Vagina (tissue), 2 donors: ENCODE measurements at regions not wholly inside any gene's neighbourhood (a gene's known extent, or its start where the extent isn't known, plus 50 kb on each side); places are given as distances from the start of the nearest gene placed in this dataset.

Experiments used
- DNase-seq, 2 donors: peaks; one replicate each; pipeline ENCODE4 v3.0.0-alpha.2; 2017; ENCODE audit errors: extremely low spot score in 2 of 2
- H3K27ac ChIP-seq: fragments of 200-600 bp; sonication (generic); one replicate; pipeline ENCODE4 v1.5.1; 2019
- H3K27me3 ChIP-seq: fragments of 200-600 bp; sonication (generic); one replicate; pipeline ENCODE4 v1.5.1; 2019
- H3K36me3 ChIP-seq, 2 donors: fragments of 200-600 bp; sonication (generic); one replicate each; pipeline ENCODE4 v1.5.1; 2017 to 2019
- H3K4me1 ChIP-seq: fragments of 200-600 bp; sonication (generic); one replicate; pipeline ENCODE4 v1.5.1; 2019
- H3K4me3 ChIP-seq, 2 donors: fragments of 200-600 bp; sonication (generic); 1 replicate in 1 of 2; 2 replicates in 1 of 2; pipeline ENCODE4 v1.5.1; 2016 to 2019
- H3K9me3 ChIP-seq: fragments of 200-600 bp; sonication (generic); one replicate; pipeline ENCODE4 v1.5.1; 2019
- POLR2A ChIP-seq, 2 donors: fragments of 450-650 bp; IDR thresholded peaks; one replicate each; pipeline ENCODE4 v1.6.1; 2017; ENCODE audit warnings: antibody characterized with exemption in 2 of 2, mild to moderate bottlenecking in 2 of 2, moderate library complexity in 2 of 2
- POLR2AphosphoS5 ChIP-seq, 2 donors: sonication (generic); formaldehyde crosslinking; IDR thresholded peaks; one replicate each; pipeline ENCODE4 v1.9.0; 2017; ENCODE audit warnings: antibody characterized with exemption in 2 of 2, mild to moderate bottlenecking in 2 of 2, low read depth in 1 of 2; ENCODE audit not compliant: insufficient read depth in 1 of 2
- intact Hi-C: fragments of 100-400 bp; cut with DNase I; formaldehyde crosslinking; loops from one replicate; pipeline ENCODE4 v1.15.1; 2023
- TF ChIP-seq, protein P1 (sequence below), 3 experiments: fragments of 450-650 bp in 2 of 3; fragments of 200-600 bp in 1 of 3; sonication (generic) in 1 of 3; IDR thresholded peaks; one replicate each; pipeline ENCODE4 v1.5.1; 2017 to 2019; ENCODE audit warnings: antibody characterized with exemption in 3 of 3, mild to moderate bottlenecking in 2 of 3, moderate library complexity in 2 of 3

DNA sequence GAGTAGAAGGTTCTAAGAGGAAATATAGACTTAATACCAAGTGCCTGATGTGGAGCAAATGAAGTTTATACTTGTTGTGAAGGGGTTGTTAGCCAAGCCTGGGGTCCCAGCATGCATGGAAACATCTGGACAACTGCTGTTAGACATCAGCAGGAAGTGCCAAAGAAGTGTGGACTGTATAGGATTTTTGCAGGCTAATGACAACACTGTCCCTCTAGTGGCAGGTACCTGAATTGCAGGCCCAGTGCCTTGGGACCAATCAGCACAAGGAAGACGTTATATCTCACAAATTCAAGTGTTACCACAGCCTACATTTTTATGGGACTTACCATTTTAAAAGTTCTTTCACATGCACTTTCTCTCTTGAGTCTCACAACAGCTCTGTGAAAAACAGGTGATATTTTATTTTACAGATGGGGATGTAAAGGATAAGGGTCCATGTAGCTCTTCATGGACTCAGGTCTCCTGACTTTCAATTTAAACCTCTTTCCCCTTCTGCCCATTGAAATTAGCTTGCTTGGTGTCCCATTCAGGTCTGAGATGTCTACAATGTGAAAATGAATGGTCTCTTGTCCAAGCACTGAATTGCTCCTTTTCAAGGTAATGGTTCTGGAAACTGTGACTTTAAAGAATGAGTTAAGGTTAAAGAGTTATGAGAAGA lies 89.0 kb upstream of the MAP1B start:
- H3K4me3 ChIP-seq = no peak overlapping the region
- intact Hi-C loops = no loop called here

DNA sequence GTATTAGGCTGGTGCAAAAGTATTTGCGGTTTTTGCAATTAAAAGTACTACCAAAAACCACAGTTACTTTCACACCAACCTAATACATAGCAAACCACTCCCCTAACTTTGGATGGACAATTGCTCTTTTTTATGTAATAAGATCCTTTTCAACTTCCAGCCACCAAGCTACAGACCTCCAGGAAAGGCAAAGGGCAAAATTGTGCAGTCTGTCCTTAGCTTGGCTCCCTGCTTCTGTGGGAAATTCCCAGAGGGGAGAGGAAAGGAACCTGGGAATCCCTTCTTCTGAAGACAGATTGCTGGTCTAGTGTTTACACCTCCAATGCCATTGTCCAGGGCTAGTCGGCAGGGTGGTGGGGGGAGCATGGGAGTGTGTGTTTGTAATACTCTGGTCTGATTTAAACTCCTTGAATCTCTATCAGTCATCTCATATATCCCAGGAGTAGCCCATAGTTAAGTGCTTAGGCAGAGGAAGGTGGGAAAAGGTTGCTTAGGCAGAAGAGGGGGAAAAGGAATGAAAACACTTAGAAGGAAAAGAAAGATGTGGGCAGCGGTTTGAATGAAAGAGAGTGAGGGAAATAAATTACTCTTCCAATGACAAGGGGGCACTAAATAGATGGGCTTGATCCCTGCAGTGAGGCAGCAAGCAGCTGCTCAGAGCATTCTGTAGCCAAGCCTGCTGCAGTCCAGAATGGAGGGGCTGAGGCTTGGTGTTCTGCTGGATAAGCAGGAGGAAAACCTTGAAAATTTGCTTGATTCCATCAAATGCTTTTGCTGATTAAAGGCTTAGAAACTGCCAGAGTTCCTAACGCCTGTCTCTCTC lies 86.9 kb upstream of the MAP1B start:
- H3K27ac ChIP-seq = no peak overlapping the region
- H3K9me3 ChIP-seq = no peaks in the 10 kb centered on the region
- no peaks in the 10 kb centered on the region for H3K36me3 ChIP-seq
- no peak for DNase-seq
- no peak overlapping the region for H3K4me3 ChIP-seq
- intact Hi-C loops = no loop called here
- no peaks in the 10 kb centered on the region for H3K27me3 ChIP-seq
- no peaks in the 10 kb centered on the region for H3K4me1 ChIP-seq
- TF ChIP-seq POLR2A (IDR thresholded peaks at IDR 0.05) (no peak), POLR2AphosphoS5 (IDR thresholded peaks at IDR 0.05; ENCODE audit: insufficient read depth in 1 of 2, low read depth in 1 of 2) (no peak)
- TF ChIP-seq, protein P1, sequence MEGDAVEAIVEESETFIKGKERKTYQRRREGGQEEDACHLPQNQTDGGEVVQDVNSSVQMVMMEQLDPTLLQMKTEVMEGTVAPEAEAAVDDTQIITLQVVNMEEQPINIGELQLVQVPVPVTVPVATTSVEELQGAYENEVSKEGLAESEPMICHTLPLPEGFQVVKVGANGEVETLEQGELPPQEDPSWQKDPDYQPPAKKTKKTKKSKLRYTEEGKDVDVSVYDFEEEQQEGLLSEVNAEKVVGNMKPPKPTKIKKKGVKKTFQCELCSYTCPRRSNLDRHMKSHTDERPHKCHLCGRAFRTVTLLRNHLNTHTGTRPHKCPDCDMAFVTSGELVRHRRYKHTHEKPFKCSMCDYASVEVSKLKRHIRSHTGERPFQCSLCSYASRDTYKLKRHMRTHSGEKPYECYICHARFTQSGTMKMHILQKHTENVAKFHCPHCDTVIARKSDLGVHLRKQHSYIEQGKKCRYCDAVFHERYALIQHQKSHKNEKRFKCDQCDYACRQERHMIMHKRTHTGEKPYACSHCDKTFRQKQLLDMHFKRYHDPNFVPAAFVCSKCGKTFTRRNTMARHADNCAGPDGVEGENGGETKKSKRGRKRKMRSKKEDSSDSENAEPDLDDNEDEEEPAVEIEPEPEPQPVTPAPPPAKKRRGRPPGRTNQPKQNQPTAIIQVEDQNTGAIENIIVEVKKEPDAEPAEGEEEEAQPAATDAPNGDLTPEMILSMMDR (IDR thresholded peaks at IDR 0.05) = no peak

More for the DNA sequence above, 89.0 kb upstream of the MAP1B start:
- Histone ChIP-seq H3K36me3 (no peaks in the 10 kb centered on the region), H3K27me3 (no peaks in the 10 kb centered on the region), H3K4me1 (no peaks in the 10 kb centered on the region), H3K9me3 (no peaks in the 10 kb centered on the region), H3K27ac (no peak overlapping the region)
- DNase-seq = no peak
- TF ChIP-seq, protein P1 (IDR thresholded peaks at IDR 0.05) = peak; percentile 21 to 57 (median 43)
- no peak for TF ChIP-seq POLR2AphosphoS5 (IDR thresholded peaks at IDR 0.05; ENCODE audit: insufficient read depth in 1 of 2, low read depth in 1 of 2)

DNA sequence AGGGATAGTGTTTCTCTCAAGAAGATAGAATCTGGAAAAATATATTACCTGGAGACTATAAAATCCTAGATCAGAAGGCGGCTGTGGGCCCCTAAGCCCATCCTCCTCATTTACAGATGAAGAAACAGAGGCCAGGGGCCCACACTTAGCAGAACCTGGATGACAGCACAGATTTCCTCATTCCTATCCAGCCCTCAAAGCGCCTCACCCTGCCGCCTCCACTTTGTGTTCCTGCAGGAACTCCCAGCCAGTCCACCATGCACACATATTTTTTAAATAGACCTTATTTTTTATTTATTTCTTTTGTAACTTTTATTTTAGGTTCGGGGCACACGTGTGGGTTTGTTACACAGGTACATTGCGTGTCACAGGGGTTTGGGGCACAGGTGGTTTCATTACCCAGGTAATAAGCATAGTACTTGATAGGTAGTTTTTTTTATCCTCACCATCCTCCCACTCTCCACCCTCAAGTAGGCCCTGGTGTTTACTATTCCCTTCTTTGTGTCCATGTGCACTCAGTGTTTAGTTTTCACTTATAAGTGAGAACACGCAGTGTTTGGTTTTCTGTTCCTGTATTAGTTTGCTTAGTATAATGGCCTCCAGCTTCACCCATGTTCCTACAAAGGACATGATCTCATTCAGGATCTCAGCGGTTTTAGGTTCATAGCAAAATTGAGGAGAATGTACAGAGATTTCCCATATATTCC lies 85.5 kb upstream of the MAP1B start:
- no peaks in the 10 kb centered on the region for H3K27me3 ChIP-seq
- DNase-seq = no peak
- H3K27ac ChIP-seq = no peak overlapping the region
- H3K4me1 ChIP-seq = no peaks in the 10 kb centered on the region
- H3K36me3 ChIP-seq = no peaks in the 10 kb centered on the region
- intact Hi-C loops = no loop called here
- no peak overlapping the region for H3K4me3 ChIP-seq
- TF ChIP-seq POLR2A (IDR thresholded peaks at IDR 0.05) = no peak
- TF ChIP-seq POLR2AphosphoS5 (IDR thresholded peaks at IDR 0.05; ENCODE audit: insufficient read depth in 1 of 2, low read depth in 1 of 2) = no peak
- TF ChIP-seq, protein P1 (IDR thresholded peaks at IDR 0.05) = no peak
- no peaks in the 10 kb centered on the region for H3K9me3 ChIP-seq

DNA sequence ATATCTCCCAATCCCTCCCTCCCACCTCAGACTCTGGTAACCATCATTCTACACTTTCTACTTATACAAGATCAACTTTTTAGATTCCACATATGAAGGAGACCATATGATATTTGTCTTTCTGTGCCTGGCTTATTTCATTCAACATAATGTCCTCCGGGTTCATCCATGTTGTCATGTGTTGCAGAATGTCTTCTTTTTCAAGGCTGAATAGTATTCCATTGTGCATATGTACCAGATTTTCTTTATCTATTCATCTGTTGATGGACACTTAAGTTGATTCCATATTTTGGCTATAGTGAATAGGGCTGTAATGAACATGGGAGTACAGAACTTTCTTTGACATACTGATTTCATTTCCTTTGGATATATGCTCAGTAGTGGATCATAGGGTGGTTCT lies 78.9 kb upstream of the MAP1B start:
- H3K27ac ChIP-seq = no peak overlapping the region
- DNase-seq = no peak
- H3K36me3 ChIP-seq = no peaks in the 10 kb centered on the region
- H3K9me3 ChIP-seq = no peaks in the 10 kb centered on the region
- intact Hi-C loops = no loop called here
- H3K27me3 ChIP-seq = no peaks in the 10 kb centered on the region
- H3K4me3 ChIP-seq = no peak overlapping the region
- TF ChIP-seq, protein P1 (IDR thresholded peaks at IDR 0.05) = no peak
- no peak for TF ChIP-seq POLR2AphosphoS5 (IDR thresholded peaks at IDR 0.05; ENCODE audit: insufficient read depth in 1 of 2, low read depth in 1 of 2)
- TF ChIP-seq POLR2A (IDR thresholded peaks at IDR 0.05) = no peak
- no peaks in the 10 kb centered on the region for H3K4me1 ChIP-seq
